H1 (cell line): ENCODE measurements at regions not wholly inside any gene's neighbourhood (a gene's known extent, or its start where the extent isn't known, plus 50 kb on each side); places are given as distances from the start of the nearest gene placed in this dataset.

Experiments
- CTCF ChIA-PET: fragments of 300-600 bp; sonication (Branson Sonifier 250); formaldehyde crosslinking; loops from one replicate; lab custom pipeline; 2021; ENCODE audit not compliant: partially characterized antibody; lab: Charles Lee
- POLR2A ChIA-PET: fragments of 300-600 bp; sonication (Branson Sonifier 250); formaldehyde crosslinking; loops from one replicate; lab custom pipeline; 2021; ENCODE audit warnings: inconsistent platforms; ENCODE audit not compliant: partially characterized antibody; lab: Charles Lee
- DNase-seq, 2 experiments: peaks; one replicate each; pipeline versions ENCODE4 v3.0.0 to v3.0.0-alpha.2; 2010 to 2022; ENCODE audit warnings: low spot score in 2 of 2, low read depth in 1 of 2, mixed read lengths in 1 of 2
- FAIRE-seq: peaks from 2 replicates; lab custom pipeline; 2011; peaks lifted over from hg19 to GRCh38; lab: Jason Lieb, UNC
- H2AFZ ChIP-seq: 2 replicates; pipeline ENCODE4 v1.8.1; 2012; ENCODE audit warnings: low read length, inconsistent platforms
- H2AK5ac ChIP-seq: 2 replicates; pipeline ENCODE4 v1.6.1; 2013; ENCODE audit warnings: low read depth, low read length
- H2BK120ac ChIP-seq: replicated peaks from 2 replicates; pipeline ENCODE3; 2013; ENCODE audit warnings: low read depth, low read length, inconsistent platforms
- H2BK12ac ChIP-seq: 2 replicates; pipeline ENCODE4 v1.6.1; 2013; ENCODE audit warnings: low read depth, low read length
- H2BK15ac ChIP-seq: 2 replicates; pipeline ENCODE4 v1.6.1; 2013; ENCODE audit warnings: low read length
- H2BK20ac ChIP-seq: 2 replicates; pipeline ENCODE4 v1.6.1; 2013; ENCODE audit warnings: low read length
- H2BK5ac ChIP-seq: 2 replicates; pipeline ENCODE4 v1.6.1; 2013; ENCODE audit warnings: low read depth, low read length
- H3K14ac ChIP-seq: 2 replicates; pipeline ENCODE4 v1.6.1; 2013; ENCODE audit warnings: inconsistent platforms; ENCODE audit not compliant: insufficient read length
- H3K18ac ChIP-seq: 2 replicates; pipeline ENCODE4 v1.6.1; 2013; ENCODE audit warnings: low read length; ENCODE audit errors: extremely low read depth
- H3K23ac ChIP-seq: 2 replicates; pipeline ENCODE4 v1.6.1; 2013; ENCODE audit warnings: inconsistent platforms; ENCODE audit not compliant: insufficient read length
- H3K23me2 ChIP-seq: 2 replicates; pipeline ENCODE4 v1.6.1; 2013; ENCODE audit warnings: low read depth, low read length
- H3K27ac ChIP-seq: 2 replicates; pipeline ENCODE4 v1.6.1; 2011; ENCODE audit warnings: low read depth, low read length, inconsistent platforms
- H3K27me3 ChIP-seq, 4 experiments: replicated peaks in 1 of 4; 1 replicate in 1 of 4; 2 replicates in 3 of 4; pipeline versions ENCODE4 v1.6.1 to v1.8.1; 2011 to 2013; ENCODE audit warnings: low read length in 3 of 4, mild to moderate bottlenecking in 3 of 4, inconsistent platforms in 2 of 4, mixed read lengths in 2 of 4, moderate library complexity in 1 of 4; ENCODE audit not compliant: control insufficient read depth in 3 of 4, insufficient read depth in 3 of 4; ENCODE audit errors: extremely low read depth in 1 of 4
- H3K36me3 ChIP-seq, 4 experiments: 2 replicates each; pipeline versions ENCODE4 v1.6.1 to v1.8.1; 2011 to 2013; ENCODE audit warnings: mild to moderate bottlenecking in 4 of 4, low read length in 3 of 4, moderate library complexity in 2 of 4, control low read depth in 1 of 4, inconsistent platforms in 1 of 4; ENCODE audit not compliant: insufficient read depth in 4 of 4, control insufficient read depth in 2 of 4
- H3K4ac ChIP-seq: replicated peaks from 2 replicates; pipeline ENCODE3; 2013; ENCODE audit warnings: low read length, low read depth, mixed read lengths, inconsistent platforms; ENCODE audit not compliant: insufficient read length
- H3K4me1 ChIP-seq, 4 experiments: replicated peaks in 1 of 4; 1 replicate in 1 of 4; 2 replicates in 3 of 4; pipeline versions ENCODE4 v1.6.1 to v1.8.1; 2011 to 2013; ENCODE audit warnings: low read length in 3 of 4, inconsistent platforms in 2 of 4, mixed read lengths in 1 of 4; ENCODE audit not compliant: insufficient read depth in 4 of 4, control insufficient read depth in 3 of 4
- H3K4me2 ChIP-seq, 2 experiments: 2 replicates each; pipeline versions ENCODE4 v1.6.1 to v1.8.1; 2011 to 2013; ENCODE audit warnings: low read depth in 2 of 2, low read length in 2 of 2, control low read depth in 1 of 2, inconsistent platforms in 1 of 2, mild to moderate bottlenecking in 1 of 2; ENCODE audit not compliant: insufficient read depth in 1 of 2
- H3K4me3 ChIP-seq, 4 experiments: fragments of 200-600, 300-600 bp in 1 of 4; sonication (generic), shearing (Covaris generic), sonication (Bioruptor Twin) in 1 of 4; 2 replicates each; pipeline versions ENCODE4 v1.5.1 to v1.8.1; 2011 to 2016; ENCODE audit warnings: low read length in 4 of 4, low read depth in 3 of 4, control low read depth in 2 of 4, inconsistent platforms in 2 of 4, mild to moderate bottlenecking in 2 of 4, mixed read lengths in 1 of 4, moderate library complexity in 1 of 4; ENCODE audit not compliant: insufficient read depth in 2 of 4; ENCODE audit errors: extremely low read depth in 1 of 4
- H3K56ac ChIP-seq: replicated peaks from 2 replicates; pipeline ENCODE3; 2013; ENCODE audit warnings: low read depth, mild to moderate bottlenecking, mixed read lengths, low read length, inconsistent platforms; ENCODE audit not compliant: insufficient read length
- H3K79me1 ChIP-seq: 2 replicates; pipeline ENCODE4 v1.6.1; 2013; ENCODE audit warnings: low read depth, low read length, control low read depth
- H3K79me2 ChIP-seq, 2 experiments: 2 replicates each; pipeline versions ENCODE4 v1.6.1 to v1.8.1; 2012 to 2013; ENCODE audit warnings: low read length in 2 of 2, mild to moderate bottlenecking in 2 of 2, inconsistent platforms in 1 of 2; ENCODE audit not compliant: insufficient read depth in 2 of 2, control insufficient read depth in 1 of 2
- H3K9ac ChIP-seq, 4 experiments: replicated peaks in 1 of 4; 1 replicate in 1 of 4; 2 replicates in 3 of 4; pipeline versions ENCODE4 v1.6.1 to v1.8.1; 2011 to 2013; ENCODE audit warnings: low read depth in 3 of 4, low read length in 3 of 4, control low read depth in 2 of 4, mild to moderate bottlenecking in 2 of 4, moderate library complexity in 2 of 4, inconsistent platforms in 1 of 4; ENCODE audit errors: extremely low read depth in 1 of 4
- H3K9me3 ChIP-seq, 2 experiments: 2 replicates each; pipeline versions ENCODE4 v1.6.1 to v1.8.1; 2012 to 2013; ENCODE audit warnings: mild to moderate bottlenecking in 2 of 2, moderate library complexity in 2 of 2, control low read depth in 1 of 2, inconsistent platforms in 1 of 2, low read depth in 1 of 2, low read length in 1 of 2, mixed read lengths in 1 of 2; ENCODE audit not compliant: insufficient read depth in 2 of 2
- H4K20me1 ChIP-seq, 2 experiments: replicated peaks in 1 of 2; 2 replicates each; pipeline versions ENCODE3 to v1.8.1; 2011 to 2013; ENCODE audit warnings: inconsistent platforms in 2 of 2, low read length in 2 of 2, mild to moderate bottlenecking in 1 of 2; ENCODE audit not compliant: insufficient read depth in 2 of 2, control insufficient read depth in 1 of 2
- H4K5ac ChIP-seq: 2 replicates; pipeline ENCODE4 v1.6.1; 2013; ENCODE audit warnings: low read length, low read depth, mixed read lengths, inconsistent platforms; ENCODE audit not compliant: insufficient read length
- H4K8ac ChIP-seq: 2 replicates; pipeline ENCODE4 v1.8.0; 2013; ENCODE audit warnings: mild to moderate bottlenecking, moderate library complexity, low read length, inconsistent platforms; ENCODE audit not compliant: insufficient read depth; ENCODE audit errors: extremely low read depth
- H4K91ac ChIP-seq: replicated peaks from 2 replicates; pipeline ENCODE3; 2013; ENCODE audit warnings: low read length, mixed read lengths, inconsistent platforms; ENCODE audit not compliant: insufficient read length
- ATF2 ChIP-seq: IDR thresholded peaks from 2 replicates; pipeline ENCODE4 v1.6.1; 2012; ENCODE audit warnings: low read length, inconsistent platforms
- BRCA1 ChIP-seq: IDR thresholded peaks from 2 replicates; pipeline ENCODE4 v1.6.1; 2012; ENCODE audit warnings: low read depth, low read length, improper control_type of control experiment
- CREB1 ChIP-seq: IDR thresholded peaks from 2 replicates; pipeline ENCODE4 v1.6.1; 2012; ENCODE audit warnings: inconsistent platforms
- CTBP2 ChIP-seq: IDR thresholded peaks from 2 replicates; pipeline ENCODE4 v1.7.0; 2011; ENCODE audit warnings: borderline replicate concordance, mild to moderate bottlenecking, moderate library complexity, mixed read lengths, low read length; ENCODE audit not compliant: insufficient read depth, insufficient read length
- CTCF ChIP-seq, 3 experiments: IDR thresholded peaks; 1 replicate in 2 of 3; 2 replicates in 1 of 3; pipeline versions ENCODE4 v1.5.1 to v1.6.1; 2011; ENCODE audit warnings: low read length in 3 of 3, mild to moderate bottlenecking in 3 of 3, inconsistent platforms in 2 of 3, low read depth in 1 of 3, moderate library complexity in 1 of 3; ENCODE audit not compliant: insufficient read depth in 1 of 3; ENCODE audit errors: control extremely low read depth in 1 of 3
- KDM1A ChIP-seq: fragments of 200-600, 300-600 bp; sonication (generic); IDR thresholded peaks from 2 replicates; pipeline ENCODE4 v1.7.1; 2016; ENCODE audit warnings: mild to moderate bottlenecking, low read length, borderline replicate concordance
- SP1 ChIP-seq: IDR thresholded peaks from 2 replicates; pipeline ENCODE4 v1.6.1; 2011; ENCODE audit warnings: low read depth, low read length
- TEAD4 ChIP-seq: IDR thresholded peaks from 2 replicates; pipeline ENCODE4 v1.6.1; 2012; ENCODE audit warnings: low read depth, low read length, inconsistent platforms, mixed read lengths
- YY1 ChIP-seq: IDR thresholded peaks from 2 replicates; pipeline ENCODE4 v1.6.1; 2011; ENCODE audit warnings: low read depth, mild to moderate bottlenecking, low read length
- WGBS, 2 experiments: shearing (Covaris generic) in 1 of 2; methylation state at CpG; one replicate each; pipeline versions ENCODE4 v1.1.6 to v1.1.7; 2013 to 2015; ENCODE audit warnings: low lambda C conversion rate in 2 of 2, mixed read lengths in 2 of 2, inconsistent platforms in 1 of 2, low coverage in 1 of 2, missing lambda C conversion rate in 1 of 2; ENCODE audit not compliant: insufficient replicate concordance in 2 of 2, insufficient coverage in 1 of 2, insufficient read length in 1 of 2; ENCODE audit errors: extremely low coverage in 1 of 2, missing lambda C conversion rate in 1 of 2; 5-methylcytosine and 5-hydroxymethylcytosine counted together

- Histone ChIP-seq H3K56ac (no peak overlapping the region), H3K4me3 (no peak overlapping the region), H3K9me3 (no peaks in the 10 kb centered on the region), H3K27me3 (no peaks in the 10 kb centered on the region), H2BK12ac (no peak overlapping the region), H3K23ac (no peak overlapping the region), H3K79me2 (no peaks in the 10 kb centered on the region), H2BK120ac (no peak overlapping the region), H4K5ac (no peak overlapping the region), H2BK5ac (no peak overlapping the region), H4K20me1 (no peaks in the 10 kb centered on the region), H3K9ac (no peak overlapping the region), H4K91ac (no peak overlapping the region), H3K4ac (no peak overlapping the region), H2BK15ac (no peak overlapping the region), H2BK20ac (no peak overlapping the region), H3K23me2 (no peaks in the 10 kb centered on the region; the same call in 1 of the 2 replicates), H3K36me3 (no peaks in the 10 kb centered on the region), H3K27ac (no peak overlapping the region), H3K18ac (no peak overlapping the region), H3K14ac (no peak overlapping the region), H3K4me2 (no peak overlapping the region), H4K8ac (no peak overlapping the region), H3K4me1 (no peaks in the 10 kb centered on the region), H2AFZ (no peak overlapping the region), H2AK5ac (no peak overlapping the region), H3K79me1 (no peaks in the 10 kb centered on the region)
- no peak for TF ChIP-seq KDM1A
- TF ChIP-seq SP1 = no peak
- TF ChIP-seq BRCA1 = no peak
- TF ChIP-seq YY1 = no peak
- no peak for TF ChIP-seq TEAD4
- TF ChIP-seq ATF2 = no peak
- no peak for TF ChIP-seq CREB1
- no peak for TF ChIP-seq CTCF (IDR thresholded peaks at IDR 0.05; ENCODE audit: control extremely low read depth in 1 of 3, insufficient read depth in 1 of 3, low read depth in 1 of 3, low read length in 3 of 3)
- TF ChIP-seq CTBP2 = no peak
- DNase-seq = no peak
- ChIA-PET CTCF (interaction anchor here (1.4 kb wide), 1 partner anchor 26 kb away, joined by 4 read pairs; no protein-coding TSS in a partner anchor), POLR2A (no interaction called here)
- 86% methylated on average over 4 of the region's 4 CpGs; no CpG with 5 or more reads in 1 of the 2 experiments for WGBS, 2 experiments
- no peak for FAIRE-seq
Observed at GRCh38 chr4:108519911-108520601, 100.3 kb upstream of the RPL34 start.
